ENCODE measurements at regions not wholly inside any gene's neighbourhood (a gene's known extent, or its start where the extent isn't known, plus 50 kb on each side); places are given as distances from the start of the nearest gene placed in this dataset.
"Not testable (repeated sequence)": the region's sequence is repeated elsewhere in the genome, so short reads cannot be mapped to it uniquely, and the experiment has no call there.

DNA sequence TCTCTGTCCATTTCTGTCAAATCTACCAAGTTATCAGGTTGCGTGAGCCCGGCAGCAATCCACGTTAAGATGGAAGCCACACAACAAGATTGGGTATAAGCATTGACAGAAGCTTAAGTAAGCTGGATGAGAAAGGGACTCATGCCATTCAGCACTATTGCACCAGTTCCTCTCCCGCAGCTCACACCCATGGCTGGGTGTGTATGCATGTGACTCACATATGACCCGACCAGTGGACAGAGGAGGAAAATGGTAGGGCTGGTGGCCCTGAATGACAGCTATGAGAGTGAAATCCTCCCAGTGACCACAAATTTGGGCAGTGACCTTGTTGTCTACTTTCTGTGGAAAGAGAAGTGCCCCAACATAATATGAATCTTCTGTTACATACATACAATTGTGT is 113.5 kb downstream of the OTOR start:
- no peak for FAIRE-seq
- DNase-seq (ENCODE audit: extremely low spot score, insufficient read length, low read depth) = no peak

DNA sequence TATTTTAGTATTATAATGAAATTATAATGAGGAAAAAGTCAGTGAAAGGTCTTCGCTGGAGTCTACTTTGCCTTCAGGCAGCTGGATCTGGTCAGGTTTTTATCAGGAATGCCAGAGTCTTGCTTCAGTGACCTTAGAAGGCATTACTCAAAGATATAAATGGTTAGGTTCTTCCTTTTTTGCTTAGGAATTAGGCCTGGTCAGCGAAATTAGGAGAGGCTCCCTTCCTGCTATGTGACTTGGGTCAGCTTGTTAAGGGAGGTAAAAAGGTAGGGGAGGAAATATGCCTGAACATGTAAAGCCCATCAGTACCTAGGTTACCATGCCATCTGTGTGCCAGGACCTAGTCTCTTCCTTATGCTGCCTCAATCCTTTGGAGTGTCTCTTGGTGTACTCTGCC is 115.1 kb downstream of the OTOR start:
- DNase-seq (ENCODE audit: extremely low spot score, insufficient read length, low read depth) (no peak), FAIRE-seq (no peak)

DNA sequence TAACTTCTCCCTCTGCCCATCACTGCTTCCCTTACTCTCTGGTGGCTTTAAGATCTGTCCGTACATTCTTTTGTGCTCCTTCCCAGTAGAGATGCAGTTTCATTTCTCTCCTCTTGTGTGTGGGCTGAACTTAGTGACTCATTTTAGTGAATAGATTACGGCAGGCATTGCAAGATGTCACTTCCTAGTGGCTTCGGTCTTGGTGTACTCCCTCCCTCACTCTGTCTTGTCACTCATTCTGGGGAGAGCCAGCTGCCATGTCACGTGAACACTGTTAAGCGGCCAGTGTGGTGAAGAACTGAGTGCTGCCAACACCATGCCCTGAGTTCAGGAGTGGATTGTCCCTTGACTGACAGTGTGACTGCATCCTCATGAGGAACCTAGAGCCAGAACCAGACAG is 115.9 kb downstream of the OTOR start:
- DNase-seq (ENCODE audit: extremely low spot score, insufficient read length, low read depth) = no peak

DNA sequence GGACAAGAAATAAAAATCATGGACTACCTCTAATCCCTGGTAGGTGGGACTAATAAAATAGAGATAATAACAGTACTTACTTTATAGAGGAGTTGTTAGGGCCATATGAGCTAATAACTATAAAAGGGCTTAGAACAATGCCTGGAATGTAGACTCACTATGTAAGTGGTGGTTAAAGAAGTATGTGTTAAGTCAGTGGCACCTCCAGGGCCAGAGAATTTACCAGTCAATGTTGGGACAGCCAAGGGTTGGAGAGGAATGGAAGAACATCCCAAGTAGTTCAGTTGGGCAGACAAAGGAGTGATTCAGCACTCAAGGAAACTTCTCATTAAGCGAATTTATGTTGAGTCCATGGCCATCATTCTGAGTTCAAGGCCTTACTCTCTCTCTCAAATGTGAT is 116.8 kb downstream of the OTOR start:
- DNase-seq (ENCODE audit: extremely low spot score, insufficient read length, low read depth) = no peak
- FAIRE-seq = no peak

More for the DNA sequence above, 115.9 kb downstream of the OTOR start:
- no peak for FAIRE-seq

DNA sequence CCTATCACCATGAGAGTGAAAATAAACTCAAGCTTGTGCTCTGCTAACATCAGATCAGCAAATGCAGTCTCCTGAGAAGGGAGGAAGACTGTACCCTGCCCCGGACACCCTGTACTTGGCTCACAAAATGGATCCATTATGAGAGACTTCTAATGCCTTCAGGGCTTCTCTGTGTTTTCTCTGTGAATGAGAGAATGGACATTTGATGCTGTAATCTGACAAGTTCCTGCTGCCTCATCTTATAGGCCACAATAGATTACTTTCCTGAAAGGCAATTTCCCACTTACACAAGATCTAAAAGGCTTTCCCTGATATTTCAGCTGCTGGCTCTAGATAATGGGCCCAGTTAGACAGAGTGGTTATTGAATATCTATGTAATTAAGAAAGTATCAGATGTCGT is 117.2 kb downstream of the OTOR start:
- no peak for FAIRE-seq
- DNase-seq (ENCODE audit: extremely low spot score, insufficient read length, low read depth) = no peak

GRCh38 chr20:16873124-16873523 is 125.0 kb downstream of the OTOR start:
- not testable (repeated sequence) for FAIRE-seq; DNase-seq (ENCODE audit: extremely low spot score, insufficient read length, low read depth)

GRCh38 chr20:16877053-16877554 is 128.9 kb downstream of the OTOR start:
- no peak for FAIRE-seq
- no peak for DNase-seq (ENCODE audit: extremely low spot score, insufficient read length, low read depth)

- FAIRE-seq = no peak
These were observed 137.6 kb downstream of the OTOR start for GRCh38 chr20:16885746-16886145.

GRCh38 chr20:16898433-16898832 is 150.3 kb downstream of the OTOR start:
- DNase-seq (ENCODE audit: extremely low spot score, insufficient read length, low read depth) = no peak
- no peak for FAIRE-seq

More at GRCh38 chr20:16885746-16886145, 137.6 kb downstream of the OTOR start:
- no peak for DNase-seq (ENCODE audit: extremely low spot score, insufficient read length, low read depth)

DNA sequence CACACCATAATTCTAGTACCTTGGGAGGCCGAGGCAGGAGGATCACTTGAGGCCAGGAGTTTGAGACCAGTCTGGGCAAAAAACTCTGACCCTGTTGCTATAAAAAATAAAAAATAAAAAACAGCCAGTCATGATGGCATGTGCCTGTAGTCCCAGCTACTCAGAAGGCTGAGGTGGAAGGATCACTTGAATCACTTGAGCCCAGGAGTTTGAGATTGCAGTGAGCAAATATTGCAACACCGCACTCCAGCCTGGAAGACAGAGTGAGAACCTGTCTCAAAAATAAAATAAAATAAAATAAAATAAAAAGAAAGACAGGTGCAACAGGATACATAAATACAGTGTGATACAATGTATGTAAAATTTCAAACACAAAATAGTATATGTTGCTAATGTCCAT is 154.5 kb downstream of the OTOR start:
- FAIRE-seq (no peak), DNase-seq (ENCODE audit: extremely low spot score, insufficient read length, low read depth) (no peak)

DNA sequence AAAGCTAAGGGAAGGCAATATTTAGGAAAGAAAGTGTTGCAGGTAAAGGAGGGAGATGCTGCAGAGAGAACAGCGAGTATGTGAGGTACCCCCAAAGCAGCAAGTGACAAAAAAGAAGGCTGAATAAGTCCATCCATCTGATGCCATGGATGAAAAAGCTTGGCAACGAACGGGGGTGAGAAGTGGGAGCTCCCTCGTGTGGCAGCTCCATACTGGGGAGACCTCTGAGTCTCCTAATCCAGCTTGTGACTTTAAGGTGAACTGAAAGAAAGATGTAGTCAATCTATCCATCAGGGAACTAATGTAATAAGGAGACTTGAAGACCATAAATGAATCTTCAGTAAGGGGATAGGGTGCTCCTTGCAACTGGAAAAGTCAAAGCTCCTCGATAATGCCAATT is 156.6 kb downstream of the OTOR start:
- FAIRE-seq = no peak
- DNase-seq (ENCODE audit: extremely low spot score, insufficient read length, low read depth) = no peak

GRCh38 chr20:16914277-16914676 is 166.1 kb downstream of the OTOR start:
- FAIRE-seq (no peak), DNase-seq (ENCODE audit: extremely low spot score, insufficient read length, low read depth) (no peak)

DNA sequence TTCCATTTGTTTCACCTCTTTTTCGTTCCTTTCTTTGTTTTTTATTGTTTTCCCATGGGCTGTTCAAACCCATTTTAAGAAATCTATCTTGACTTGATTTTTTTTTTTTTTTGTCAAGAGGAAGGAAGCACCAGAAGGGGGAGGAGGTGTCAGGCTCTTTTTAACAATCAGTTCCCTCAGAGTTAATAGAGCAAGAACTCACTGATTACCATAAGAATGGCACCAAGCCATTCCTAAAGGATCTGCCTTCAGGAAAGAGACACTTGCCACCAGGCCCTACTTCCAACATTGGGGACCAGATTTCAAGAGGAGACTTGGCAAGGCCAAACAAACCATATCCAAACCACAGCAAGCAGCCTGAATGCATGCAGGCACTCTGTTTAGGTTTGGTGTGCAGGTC is 168.0 kb downstream of the OTOR start:
- FAIRE-seq = no peak
- no peak for DNase-seq (ENCODE audit: extremely low spot score, insufficient read length, low read depth)

- FAIRE-seq = no peak
- DNase-seq (ENCODE audit: extremely low spot score, insufficient read length, low read depth) = no peak
These were observed 169.5 kb downstream of the OTOR start for GRCh38 chr20:16917636-16918035.

DNA sequence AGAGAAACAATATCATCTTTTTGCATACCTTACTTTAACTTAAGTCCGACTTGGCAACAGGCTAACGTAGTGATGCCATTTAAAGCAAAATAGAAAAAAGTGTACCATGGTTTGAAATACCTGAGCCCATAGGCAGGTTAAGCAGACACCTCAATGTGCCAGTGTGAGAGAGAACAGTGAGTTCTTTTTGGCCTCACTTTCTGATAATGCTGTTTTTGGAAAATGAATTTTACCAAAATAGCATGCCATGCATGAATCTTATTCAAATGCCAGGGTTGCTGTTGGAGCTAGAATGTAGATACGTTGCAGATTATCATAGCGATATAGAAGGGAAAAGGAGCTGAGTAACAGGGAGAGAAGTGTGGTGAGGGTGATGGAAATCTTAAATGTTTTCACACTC is 170.2 kb downstream of the OTOR start:
- FAIRE-seq (no peak), DNase-seq (ENCODE audit: extremely low spot score, insufficient read length, low read depth) (no peak)

- DNase-seq (ENCODE audit: extremely low spot score, insufficient read length, low read depth) (no peak), FAIRE-seq (no peak)
These were observed 171.7 kb downstream of the OTOR start for GRCh38 chr20:16919841-16920240.

DNA sequence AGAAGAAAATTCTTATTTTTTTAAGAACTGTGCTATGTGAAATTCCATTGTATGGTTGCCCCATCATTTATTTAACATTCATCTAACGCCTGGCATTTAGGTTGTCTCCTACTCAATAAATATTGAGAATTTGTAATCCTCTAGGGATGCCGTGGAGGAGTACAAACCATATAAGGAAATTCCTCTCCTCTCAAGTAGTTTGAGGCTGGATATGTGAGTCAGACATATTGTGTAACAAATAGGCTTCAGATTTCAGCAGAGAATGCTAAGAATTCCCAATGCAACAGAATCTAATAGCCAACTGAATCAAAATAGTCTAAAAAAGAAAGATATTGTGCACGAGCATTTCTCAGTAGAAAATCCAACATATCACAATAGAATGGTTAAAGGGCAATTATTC is 174.7 kb downstream of the OTOR start:
- DNase-seq (ENCODE audit: extremely low spot score, insufficient read length, low read depth) (no peak), FAIRE-seq (no peak)

GRCh38 chr20:16926626-16927430 is 178.7 kb downstream of the OTOR start:
- no peak for FAIRE-seq
- no peak for DNase-seq (ENCODE audit: extremely low spot score, insufficient read length, low read depth)

DNA sequence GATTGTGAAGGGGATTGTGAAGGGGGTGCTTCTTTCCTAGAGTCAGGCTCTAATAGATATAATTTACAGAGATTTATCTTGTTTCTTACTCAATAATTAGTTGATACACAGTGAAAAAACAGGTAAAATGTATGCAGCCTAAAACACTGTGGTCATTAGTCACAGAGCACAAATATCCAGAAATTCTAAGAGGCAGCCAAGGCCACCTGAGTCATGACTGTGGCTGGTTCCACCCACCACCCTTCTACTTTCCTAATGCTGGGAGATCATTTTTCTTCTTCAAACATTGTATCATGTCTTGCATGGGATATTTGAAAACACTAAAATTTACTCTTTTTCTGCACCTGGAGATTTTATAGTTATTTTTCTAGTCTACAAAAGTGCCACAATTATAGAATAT is 181.6 kb downstream of the OTOR start:
- DNase-seq (ENCODE audit: extremely low spot score, insufficient read length, low read depth) = no peak
- FAIRE-seq = no peak

DNA sequence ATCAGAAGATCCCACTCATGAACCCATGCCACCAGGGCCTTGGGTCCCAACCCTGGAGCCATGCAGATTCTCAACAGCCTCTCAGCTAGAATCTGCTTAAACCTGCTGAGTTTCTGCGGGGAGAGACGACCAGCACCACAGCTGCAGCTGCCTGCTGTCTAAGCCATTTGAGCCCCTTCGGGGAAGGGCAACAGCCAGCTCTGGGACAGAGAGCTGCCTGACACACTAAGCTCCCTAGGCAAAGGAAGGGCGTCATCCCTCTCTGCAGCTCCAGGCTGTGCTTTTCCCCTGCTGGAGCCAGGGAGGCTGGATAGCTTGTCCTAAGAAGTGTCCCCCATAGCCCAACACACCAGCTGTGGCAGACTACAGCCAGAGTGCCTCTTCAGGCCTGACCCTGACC is 182.5 kb downstream of the OTOR start:
- no peak for FAIRE-seq
- DNase-seq (ENCODE audit: extremely low spot score, insufficient read length, low read depth) = no peak

DNA sequence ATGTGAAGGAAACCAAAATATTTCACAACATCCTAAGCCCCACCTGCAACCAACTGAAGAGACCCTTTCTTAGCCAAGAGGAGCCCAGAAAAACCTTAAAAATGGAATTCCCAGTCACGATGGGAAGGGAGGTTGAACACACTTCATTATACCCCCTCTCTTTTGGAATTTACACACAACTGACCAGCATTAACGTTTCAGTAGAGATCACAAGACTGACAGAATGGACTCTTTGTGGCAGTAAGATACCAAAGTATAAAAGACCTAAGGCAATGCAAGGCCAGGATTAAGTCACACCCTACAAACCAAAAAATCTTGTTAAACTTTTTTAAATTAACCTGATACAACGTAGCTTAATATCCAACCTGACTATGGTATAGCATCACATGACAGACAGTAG is 190.9 kb downstream of the OTOR start:
- no peak for FAIRE-seq

DNA sequence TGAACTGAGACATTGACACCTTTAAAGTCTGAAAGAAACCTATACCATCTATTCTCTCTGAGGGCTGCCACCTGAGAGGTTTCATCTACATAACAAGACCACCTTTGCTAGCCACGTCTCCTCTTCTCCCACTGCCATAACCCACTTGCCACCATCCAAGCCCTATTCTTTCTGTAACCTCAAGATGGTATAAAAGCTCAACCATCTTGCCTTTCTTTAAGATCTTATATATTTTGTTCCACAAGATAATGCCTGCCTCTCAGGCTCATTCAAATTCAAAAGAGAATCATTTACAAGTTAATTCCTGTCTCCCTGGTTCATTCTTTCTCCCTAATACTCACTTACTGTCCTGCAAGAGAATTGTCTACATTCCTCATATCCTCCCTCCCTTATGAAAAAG is 192.5 kb downstream of the OTOR start:
- no peak for FAIRE-seq
- no peak for DNase-seq (ENCODE audit: extremely low spot score, insufficient read length, low read depth)

More for the DNA sequence above, 190.9 kb downstream of the OTOR start:
- DNase-seq (ENCODE audit: extremely low spot score, insufficient read length, low read depth) = no peak
